ENCODE measurements at regions not wholly inside any gene's neighbourhood (a gene's known extent, or its start where the extent isn't known, plus 50 kb on each side); places are given as distances from the start of the nearest gene placed in this dataset.

DNA sequence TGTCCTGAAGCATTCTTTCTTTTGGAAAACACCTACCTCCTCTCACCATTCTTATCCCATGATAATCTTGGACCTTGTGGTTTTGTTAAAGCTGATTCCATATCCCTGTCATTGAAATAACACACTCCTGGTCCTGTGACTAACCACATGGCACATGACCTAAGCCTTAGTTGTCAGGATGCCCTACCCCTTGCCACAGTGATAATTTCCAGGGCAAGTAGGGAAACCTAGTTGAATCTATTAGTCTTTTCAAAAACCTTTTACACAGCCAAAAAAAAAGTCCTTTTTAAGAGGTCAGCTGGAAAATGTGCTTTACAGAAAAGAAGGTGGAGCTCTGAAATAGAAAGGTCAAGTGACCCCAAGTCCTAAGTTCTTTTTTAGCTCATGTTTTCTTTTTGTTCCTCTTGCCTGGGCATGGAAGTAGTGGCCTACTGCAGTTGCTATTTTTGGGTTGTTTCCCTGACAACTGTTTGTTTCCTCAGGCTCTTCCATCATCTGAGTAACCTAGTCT is 608.4 kb downstream of the LRFN5 start:
- H3K27ac Mint-ChIP-seq, result no peak overlapping the region
- no peak overlapping the region for H3K4me3 Mint-ChIP-seq
- peaks cover 1 to 2% of the 10 kb centered on the region in 2 donors for H3K9me3 Mint-ChIP-seq
- H3K4me1 Mint-ChIP-seq (ENCODE audit: low read depth), result no peaks in the 10 kb centered on the region
- no peaks in the 10 kb centered on the region for H3K27me3 Mint-ChIP-seq (ENCODE audit: low read depth)
- H3K36me3 Mint-ChIP-seq (ENCODE audit: insufficient read depth in 2 of 2), result no peaks in the 10 kb centered on the region
- no peak for DNase-seq
- ATAC-seq (replicated peaks in 1 of 2), result no peak

DNA sequence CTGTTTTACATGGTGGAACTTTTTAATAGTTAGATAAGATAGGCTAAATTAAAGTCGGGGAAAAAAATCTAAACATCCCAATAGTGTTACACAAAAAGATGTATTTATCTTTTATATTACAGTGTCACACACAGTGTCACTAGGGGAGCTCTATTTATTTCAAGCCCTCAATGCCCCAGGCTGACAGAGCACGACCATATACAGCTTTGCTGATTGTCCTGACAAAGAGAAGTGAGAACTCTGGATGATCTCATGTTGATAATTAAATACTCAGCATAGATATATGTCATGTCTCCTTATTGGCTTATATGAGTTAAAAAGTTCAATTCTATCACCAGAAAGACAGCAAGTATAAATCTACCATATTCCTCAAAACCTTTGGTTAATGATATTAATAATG is 594.3 kb downstream of the LRFN5 start:
- no peak overlapping the region for H3K27ac Mint-ChIP-seq
- no peaks in the 10 kb centered on the region for H3K27me3 Mint-ChIP-seq (ENCODE audit: low read depth)
- no peaks in the 10 kb centered on the region for H3K4me1 Mint-ChIP-seq (ENCODE audit: low read depth)
- peaks cover 0 to 3% of the 10 kb centered on the region in 2 donors for H3K36me3 Mint-ChIP-seq (ENCODE audit: insufficient read depth in 2 of 2)
- H3K9me3 Mint-ChIP-seq, result peaks cover 4 to 5% of the 10 kb centered on the region in 2 donors
- DNase-seq, result no peak
- no peak overlapping the region for H3K4me3 Mint-ChIP-seq
- no peak for ATAC-seq (replicated peaks in 1 of 2)

DNA sequence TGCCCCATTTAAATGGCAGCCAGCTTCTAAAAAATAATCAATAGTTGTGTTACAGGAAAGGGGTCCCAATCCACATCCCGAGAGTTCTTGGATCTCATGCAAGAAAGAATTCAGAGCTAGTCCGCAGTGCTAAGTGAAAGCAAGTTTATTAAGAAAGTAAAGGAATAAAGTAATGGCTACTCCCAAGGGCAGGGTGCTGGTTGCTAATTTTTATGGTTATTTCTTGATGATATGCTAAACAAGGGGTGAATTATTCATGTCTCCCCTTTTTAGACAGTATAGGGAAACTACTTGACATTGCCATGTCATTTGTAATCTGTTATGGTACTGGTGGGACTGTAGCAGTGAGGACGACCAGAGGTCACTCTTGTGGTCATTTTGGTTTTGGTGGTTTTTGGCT is 591.3 kb downstream of the LRFN5 start:
- Mint-ChIP-seq H3K4me3 (no peak overlapping the region), H3K27ac (no peak overlapping the region), H3K27me3 (ENCODE audit: low read depth) (no peaks in the 10 kb centered on the region), H3K4me1 (ENCODE audit: low read depth) (no peaks in the 10 kb centered on the region), H3K36me3 (ENCODE audit: insufficient read depth in 2 of 2) (peaks cover 0 to 1% of the 10 kb centered on the region in 2 donors), H3K9me3 (peaks cover 3 to 4% of the 10 kb centered on the region in 2 donors)
- no peak for ATAC-seq (replicated peaks in 1 of 2)
- no peak for DNase-seq

DNA sequence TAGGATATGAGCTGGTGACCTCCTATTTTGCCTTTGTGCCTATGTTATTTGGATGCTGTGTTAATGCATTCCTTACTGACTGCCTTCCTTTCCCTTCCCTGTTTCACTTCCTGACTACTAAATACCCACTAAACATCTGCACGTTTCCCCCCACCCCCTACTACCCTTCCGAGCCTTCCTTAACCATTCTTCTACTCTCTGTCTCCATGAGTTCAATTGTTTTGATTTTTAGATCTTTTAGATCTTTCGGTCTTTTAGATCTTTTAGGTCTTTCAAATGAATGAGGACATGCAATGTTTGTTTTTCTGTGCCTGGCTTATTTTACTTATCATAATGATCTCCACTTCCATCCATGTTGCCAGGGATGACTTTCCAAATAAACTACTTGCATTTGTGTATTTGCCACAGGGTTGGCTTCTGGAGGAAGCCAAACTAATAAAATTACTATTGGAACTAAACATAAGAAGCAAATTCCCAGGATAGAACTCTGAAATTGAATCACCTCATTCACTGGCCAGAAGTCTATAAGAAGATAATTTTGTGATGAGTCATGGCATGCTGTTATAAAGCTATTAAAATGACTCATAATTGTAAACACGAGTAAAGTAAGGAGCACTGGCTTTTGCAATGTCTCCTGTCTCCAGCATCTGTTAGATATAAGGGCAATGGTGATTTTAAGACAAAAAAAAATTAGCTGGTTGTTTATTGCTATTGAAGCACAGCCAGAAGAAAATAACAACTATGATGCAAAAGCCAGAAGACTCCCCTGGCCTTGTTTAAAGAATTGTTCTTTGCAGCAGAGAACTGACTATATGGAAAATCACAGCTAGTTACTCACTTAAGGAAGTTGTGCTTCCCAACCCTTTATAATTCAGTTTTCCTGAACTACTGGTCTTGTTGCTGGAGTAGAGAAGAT is 586.3 kb downstream of the LRFN5 start:
- Mint-ChIP-seq H3K27me3 (ENCODE audit: low read depth) (no peaks in the 10 kb centered on the region), H3K36me3 (ENCODE audit: insufficient read depth in 2 of 2) (peaks cover 0 to 1% of the 10 kb centered on the region in 2 donors), H3K27ac (no peak overlapping the region), H3K4me1 (ENCODE audit: low read depth) (no peaks in the 10 kb centered on the region), H3K9me3 (peaks cover 2 to 8% of the 10 kb centered on the region in 2 donors), H3K4me3 (no peak overlapping the region)
- ATAC-seq (replicated peaks in 1 of 2) (no peak), DNase-seq (no peak)

DNA sequence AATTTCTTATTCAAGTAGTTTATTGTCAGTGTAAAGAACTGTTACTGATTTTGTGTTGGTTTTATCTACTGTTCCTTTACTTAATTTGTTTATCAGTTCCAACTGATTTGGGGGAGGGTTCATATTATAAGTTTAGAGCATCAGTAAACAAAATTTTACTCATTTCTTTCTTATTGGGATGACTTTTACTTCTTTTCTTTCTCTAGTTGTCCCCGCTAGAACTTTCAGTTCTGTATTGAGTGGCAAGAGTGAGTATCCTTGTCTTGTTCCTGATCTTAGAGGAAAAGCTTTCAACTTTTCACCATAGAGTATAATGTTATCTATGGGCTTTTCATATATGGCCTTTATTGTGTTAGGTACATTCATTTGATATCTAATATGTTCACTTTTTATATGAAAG is 584.1 kb downstream of the LRFN5 start:
- H3K4me3 Mint-ChIP-seq, result no peak overlapping the region
- H3K27ac Mint-ChIP-seq, result no peak overlapping the region
- H3K36me3 Mint-ChIP-seq (ENCODE audit: insufficient read depth in 2 of 2), result no peaks in the 10 kb centered on the region
- H3K4me1 Mint-ChIP-seq (ENCODE audit: low read depth), result no peaks in the 10 kb centered on the region
- H3K27me3 Mint-ChIP-seq (ENCODE audit: low read depth), result no peaks in the 10 kb centered on the region
- DNase-seq (no peak), ATAC-seq (replicated peaks in 1 of 2) (no peak)
- peaks cover 4 to 7% of the 10 kb centered on the region in 2 donors for H3K9me3 Mint-ChIP-seq

DNA sequence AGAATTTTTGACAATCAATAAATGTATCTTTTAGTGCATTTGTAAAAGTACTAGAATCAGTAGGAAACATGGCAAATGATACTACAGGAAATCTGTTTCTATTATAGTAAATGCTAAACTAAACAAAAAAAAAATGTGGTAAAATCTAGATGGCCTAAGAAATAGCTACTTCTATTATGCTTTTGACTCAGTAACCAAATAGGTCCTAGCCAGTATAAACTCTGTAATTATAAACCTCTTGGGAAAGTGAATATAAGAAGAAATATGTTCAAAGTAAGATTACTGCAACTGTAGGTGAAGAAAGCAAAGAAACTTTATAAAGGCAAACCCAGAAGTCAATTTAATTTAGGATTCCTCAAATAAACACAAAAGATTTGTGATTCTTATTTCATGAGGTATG is 581.2 kb downstream of the LRFN5 start:
- ATAC-seq (replicated peaks in 1 of 2) (no peak), DNase-seq (no peak)
- H3K9me3 Mint-ChIP-seq, result peaks cover 4 to 5% of the 10 kb centered on the region in 2 donors
- no peaks in the 10 kb centered on the region for H3K27me3 Mint-ChIP-seq (ENCODE audit: low read depth)
- H3K4me1 Mint-ChIP-seq (ENCODE audit: low read depth), result no peaks in the 10 kb centered on the region
- H3K4me3 Mint-ChIP-seq, result no peak overlapping the region
- no peak overlapping the region for H3K27ac Mint-ChIP-seq
- H3K36me3 Mint-ChIP-seq (ENCODE audit: insufficient read depth in 2 of 2), result no peaks in the 10 kb centered on the region

DNA sequence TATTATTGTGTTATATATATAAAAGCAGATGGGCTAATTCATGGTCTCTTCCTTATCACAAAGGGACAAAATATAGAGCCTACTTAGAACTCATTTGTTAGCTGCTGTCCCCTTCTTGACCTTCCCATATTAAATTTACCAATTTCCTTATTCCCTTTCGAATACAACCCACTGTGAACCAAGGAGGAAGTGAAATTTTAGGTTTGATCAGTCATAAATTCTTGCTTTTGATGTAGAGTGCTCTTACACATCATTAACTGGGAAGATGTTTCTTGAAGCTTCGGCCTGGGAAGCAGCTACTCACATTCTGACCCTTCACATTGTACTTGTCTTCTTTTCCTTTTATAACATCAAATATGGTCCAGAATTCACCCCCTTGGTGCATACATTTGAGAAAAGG is 579.0 kb downstream of the LRFN5 start:
- ATAC-seq (replicated peaks in 1 of 2) (no peak), DNase-seq (no peak)
- no peak overlapping the region for H3K4me3 Mint-ChIP-seq
- H3K27ac Mint-ChIP-seq, result no peak overlapping the region
- no peaks in the 10 kb centered on the region for H3K36me3 Mint-ChIP-seq (ENCODE audit: insufficient read depth in 2 of 2)
- peaks cover 5% of the 10 kb centered on the region in 2 donors for H3K9me3 Mint-ChIP-seq
- no peaks in the 10 kb centered on the region for H3K4me1 Mint-ChIP-seq (ENCODE audit: low read depth)
- H3K27me3 Mint-ChIP-seq (ENCODE audit: low read depth), result no peaks in the 10 kb centered on the region

DNA sequence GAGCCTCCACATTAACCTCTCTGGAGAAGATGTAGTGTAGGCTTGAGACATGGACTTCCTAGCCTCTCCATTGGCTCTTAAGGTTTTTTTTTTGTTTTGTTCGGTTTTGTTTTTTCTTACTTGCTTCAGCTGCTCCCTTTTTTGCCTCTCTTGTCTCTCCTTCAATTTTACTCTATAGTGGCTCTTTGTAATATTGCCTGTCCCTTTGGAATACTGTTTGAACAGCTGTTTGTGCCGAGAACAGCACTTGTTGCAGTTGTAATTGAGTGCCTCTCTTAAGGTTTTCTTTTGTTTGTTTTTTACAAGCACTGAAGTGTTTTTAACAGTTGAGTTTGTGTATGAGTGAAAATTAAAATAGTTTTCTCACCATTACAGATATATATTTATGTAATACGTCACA is 567.7 kb downstream of the LRFN5 start:
- no peak for ATAC-seq (replicated peaks in 1 of 2)
- no peaks in the 10 kb centered on the region for H3K27me3 Mint-ChIP-seq (ENCODE audit: low read depth)
- H3K9me3 Mint-ChIP-seq, result peaks cover 10 to 16% of the 10 kb centered on the region in 2 donors
- no peak for DNase-seq
- no peaks in the 10 kb centered on the region for H3K4me1 Mint-ChIP-seq (ENCODE audit: low read depth)
- no peaks in the 10 kb centered on the region for H3K36me3 Mint-ChIP-seq (ENCODE audit: insufficient read depth in 2 of 2)
- H3K4me3 Mint-ChIP-seq, result no peak overlapping the region
- no peak overlapping the region for H3K27ac Mint-ChIP-seq

DNA sequence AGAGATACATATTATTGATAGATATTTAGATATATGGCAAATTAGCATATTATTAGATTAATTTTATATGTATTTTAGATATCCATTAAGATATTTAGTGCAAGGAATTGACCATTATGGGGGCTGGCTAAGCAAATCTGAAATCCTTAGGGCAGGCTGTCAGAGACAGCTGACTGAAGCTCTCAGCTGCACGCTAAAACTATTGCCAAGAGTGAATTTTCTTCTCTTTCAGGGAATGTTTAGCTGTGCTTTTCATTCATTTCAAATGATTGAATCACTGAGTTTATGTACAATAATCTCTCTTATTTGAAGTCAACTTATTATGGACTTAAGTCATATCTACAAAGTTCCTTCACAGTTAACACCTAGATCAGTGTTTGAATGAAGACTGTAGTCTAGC is 566.5 kb downstream of the LRFN5 start:
- Mint-ChIP-seq H3K9me3 (peaks cover 14 to 19% of the 10 kb centered on the region in 2 donors), H3K4me1 (ENCODE audit: low read depth) (no peaks in the 10 kb centered on the region), H3K27ac (no peak overlapping the region), H3K36me3 (ENCODE audit: insufficient read depth in 2 of 2) (no peaks in the 10 kb centered on the region), H3K27me3 (ENCODE audit: low read depth) (no peaks in the 10 kb centered on the region), H3K4me3 (no peak overlapping the region)
- DNase-seq (no peak), ATAC-seq (replicated peaks in 1 of 2) (no peak)

DNA sequence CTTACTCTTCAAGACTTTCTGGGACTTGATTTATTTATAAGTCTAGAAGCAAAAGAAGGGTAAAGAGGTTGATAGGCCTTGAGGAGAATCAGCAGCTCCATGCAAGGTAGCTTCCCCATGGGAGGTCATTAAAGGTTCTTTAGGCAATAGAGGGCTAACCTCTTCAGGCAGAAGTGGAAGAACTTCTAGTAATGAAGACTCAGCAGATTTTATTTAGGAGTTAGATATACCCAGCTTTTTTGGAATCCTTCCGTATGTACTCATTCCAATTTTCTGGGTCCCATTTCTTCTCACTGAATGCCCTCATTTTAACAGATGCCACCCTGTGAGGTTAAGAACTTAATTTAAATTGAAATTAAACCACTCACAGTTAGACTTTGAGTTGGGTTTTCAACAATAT is 565.6 kb downstream of the LRFN5 start:
- Mint-ChIP-seq H3K27me3 (ENCODE audit: low read depth) (no peaks in the 10 kb centered on the region), H3K9me3 (peaks cover 19 to 20% of the 10 kb centered on the region in 2 donors), H3K36me3 (ENCODE audit: insufficient read depth in 2 of 2) (no peaks in the 10 kb centered on the region), H3K4me1 (ENCODE audit: low read depth) (no peaks in the 10 kb centered on the region), H3K4me3 (no peak overlapping the region), H3K27ac (no peak overlapping the region)
- ATAC-seq (replicated peaks in 1 of 2) (no peak), DNase-seq (no peak)

DNA sequence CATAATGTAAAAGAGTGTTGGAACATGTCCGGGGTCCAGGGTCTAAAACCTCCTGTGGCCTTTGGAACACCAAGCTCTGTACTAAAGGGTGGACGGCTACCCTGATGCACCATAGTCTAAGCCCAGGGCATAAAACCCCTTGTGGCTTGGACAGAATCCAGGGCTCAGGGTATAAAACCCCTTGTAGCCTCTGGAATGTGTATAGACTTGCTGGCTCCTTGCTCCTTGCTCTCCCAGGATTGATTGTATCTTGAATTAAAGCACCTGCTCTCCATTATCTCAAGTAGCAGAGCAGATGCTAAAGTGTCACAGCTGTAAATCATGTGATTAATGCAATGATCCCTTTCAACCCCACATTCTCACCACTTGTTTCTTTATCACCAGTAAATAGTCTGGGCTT is 556.5 kb downstream of the LRFN5 start:
- Mint-ChIP-seq H3K27ac (no peak overlapping the region), H3K4me3 (no peak overlapping the region), H3K27me3 (ENCODE audit: low read depth) (no peaks in the 10 kb centered on the region), H3K36me3 (ENCODE audit: insufficient read depth in 2 of 2) (no peaks in the 10 kb centered on the region), H3K4me1 (ENCODE audit: low read depth) (no peaks in the 10 kb centered on the region), H3K9me3 (peaks cover 10 to 11% of the 10 kb centered on the region in 2 donors)
- ATAC-seq (replicated peaks in 1 of 2), result no peak
- no peak for DNase-seq

DNA sequence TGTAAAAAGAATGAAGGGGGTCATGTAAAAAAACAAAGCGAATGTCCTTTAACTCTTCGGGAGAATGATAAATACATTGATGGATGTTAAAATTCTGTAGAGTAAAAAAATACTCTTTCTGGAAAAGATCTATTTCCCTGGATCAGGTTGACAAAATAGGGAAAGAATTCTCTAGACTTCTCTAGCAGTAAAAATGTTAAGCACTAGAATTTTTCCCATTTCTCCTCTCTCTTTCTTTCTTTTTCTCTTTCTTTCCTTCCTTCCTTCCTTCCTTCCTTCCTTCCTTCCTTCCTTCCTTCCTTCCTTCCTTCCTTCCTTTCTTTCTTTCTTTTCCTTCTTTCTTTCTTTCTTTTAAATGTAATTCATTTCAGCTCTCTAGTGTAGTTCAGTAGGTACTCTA is 552.5 kb downstream of the LRFN5 start:
- DNase-seq (no peak), ATAC-seq (replicated peaks in 1 of 2) (no peak)
- H3K36me3 Mint-ChIP-seq (ENCODE audit: insufficient read depth in 2 of 2), result no peaks in the 10 kb centered on the region
- H3K27me3 Mint-ChIP-seq (ENCODE audit: low read depth), result no peaks in the 10 kb centered on the region
- no peaks in the 10 kb centered on the region for H3K4me1 Mint-ChIP-seq (ENCODE audit: low read depth)
- H3K9me3 Mint-ChIP-seq, result peaks cover 1 to 6% of the 10 kb centered on the region in 2 donors
- H3K27ac Mint-ChIP-seq, result no peak overlapping the region
- no peak overlapping the region for H3K4me3 Mint-ChIP-seq

DNA sequence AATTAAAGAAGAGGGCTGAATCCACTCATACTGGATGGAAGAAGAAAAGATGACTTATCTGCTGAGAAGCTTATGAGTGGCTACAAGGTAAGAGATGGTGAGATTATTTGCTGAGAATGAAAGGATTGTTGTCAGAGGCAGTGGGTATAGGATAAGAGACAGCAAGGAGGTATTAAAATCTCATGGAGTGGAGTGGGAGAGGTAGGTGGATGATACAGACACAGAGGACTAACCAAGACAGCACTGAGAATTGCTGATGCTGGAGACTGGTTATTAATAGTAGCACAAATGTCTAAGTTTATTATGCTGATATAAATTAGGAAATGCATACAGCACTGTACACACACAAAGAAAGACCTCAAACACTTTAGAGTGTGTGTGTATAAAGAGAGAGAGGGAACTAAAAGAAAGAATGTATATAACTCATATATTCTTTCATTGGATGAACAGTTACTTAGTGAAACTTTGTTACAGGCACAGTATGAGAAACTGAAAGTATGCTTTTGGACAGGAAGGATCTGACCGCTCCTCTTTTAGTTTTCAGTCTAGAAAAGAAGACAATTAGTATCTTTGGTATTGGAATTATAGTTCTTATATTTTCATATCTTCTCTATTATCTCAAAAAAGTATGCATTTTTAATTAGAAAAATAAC is 543.1 kb downstream of the LRFN5 start:
- H3K4me1 Mint-ChIP-seq (ENCODE audit: low read depth), result no peaks in the 10 kb centered on the region
- H3K36me3 Mint-ChIP-seq (ENCODE audit: insufficient read depth in 2 of 2), result peaks cover 0 to 2% of the 10 kb centered on the region in 2 donors
- ATAC-seq (replicated peaks in 1 of 2), result no peak
- peaks cover 2 to 3% of the 10 kb centered on the region in 2 donors for H3K9me3 Mint-ChIP-seq
- DNase-seq, result no peak
- no peak overlapping the region for H3K4me3 Mint-ChIP-seq
- no peak overlapping the region for H3K27ac Mint-ChIP-seq
- no peaks in the 10 kb centered on the region for H3K27me3 Mint-ChIP-seq (ENCODE audit: low read depth)

Measured in activated T-cell treated with anti-CD3 and anti-CD28 coated beads, Interleukin-2, amount 50 U/mL, for 72 hours (primary cell).